B cell (primary cell): ENCODE measurements at regions not wholly inside any gene's neighbourhood (a gene's known extent, or its start where the extent isn't known, plus 50 kb on each side); places are given as distances from the start of the nearest gene placed in this dataset.

Experiments
- ATAC-seq: fragments of 200-7000 bp; cut with Tn5 transposase; one replicate; pipeline ENCODE4 v1.10.0; 2021; ENCODE audit warnings: low read depth, mild to moderate bottlenecking, moderate number of reproducible peaks, moderate library complexity
- CTCF ChIA-PET: fragments of 350-600 bp; sonication (Branson Sonifier 250); formaldehyde crosslinking; loops from one replicate; lab custom pipeline; 2021; ENCODE audit warnings: antibody characterized with exemption, inconsistent platforms; lab: Charles Lee
- POLR2A ChIA-PET: fragments of 350-600 bp; sonication (Branson Sonifier 250); formaldehyde crosslinking; loops from one replicate; lab custom pipeline; 2021; ENCODE audit warnings: antibody characterized with exemption; lab: Charles Lee
- DNase-seq: peaks from one replicate; pipeline ENCODE4 v3.0.0; 2013
- H2AFZ ChIP-seq: 2 replicates; pipeline ENCODE4 v1.6.1; 2012; ENCODE audit warnings: mild to moderate bottlenecking, low read depth, low read length; ENCODE audit not compliant: insufficient read depth, poor library complexity, severe bottlenecking
- H3K27ac ChIP-seq, 2 donors: 1 replicate in 1 of 2; 2 replicates in 1 of 2; pipeline ENCODE4 v1.5.1; 2012 to 2013; ENCODE audit warnings: low read length in 2 of 2, mild to moderate bottlenecking in 2 of 2, moderate library complexity in 1 of 2
- H3K27me3 ChIP-seq, 4 experiments: fragments of 200-600 bp in 1 of 4; sonication (generic) in 1 of 4; replicated peaks in 1 of 4; 1 replicate in 2 of 4; 2 replicates in 2 of 4; pipeline versions ENCODE4 v1.6.1 to v1.7.0; 2013 to 2016; ENCODE audit warnings: low read length in 3 of 4, mild to moderate bottlenecking in 2 of 4, mixed read lengths in 1 of 4, moderate library complexity in 1 of 4; ENCODE audit not compliant: insufficient read depth in 4 of 4, control insufficient read depth in 3 of 4; ENCODE audit errors: control extremely low read depth in 1 of 4
- H3K36me3 ChIP-seq, 2 experiments: replicated peaks in 1 of 2; 1 replicate in 1 of 2; 2 replicates in 1 of 2; pipeline versions ENCODE4 v1.6.1 to v1.7.1; 2013; ENCODE audit warnings: low read length in 1 of 2; ENCODE audit not compliant: insufficient read depth in 2 of 2, control insufficient read depth in 1 of 2; ENCODE audit errors: control extremely low read depth in 1 of 2, extremely low read depth in 1 of 2
- H3K4me1 ChIP-seq, 2 donors: fragments of 200-600 bp in 1 of 2; sonication (generic) in 1 of 2; 1 replicate in 1 of 2; 2 replicates in 1 of 2; pipeline versions ENCODE4 v1.5.1 to v1.6.1; 2013 to 2017; ENCODE audit warnings: low read length in 2 of 2; ENCODE audit not compliant: control insufficient read depth in 2 of 2, insufficient read depth in 2 of 2
- H3K4me2 ChIP-seq: replicated peaks from 2 replicates; pipeline ENCODE3; 2012; ENCODE audit warnings: mild to moderate bottlenecking, low read depth, low read length; ENCODE audit not compliant: poor library complexity, severe bottlenecking
- H3K4me3 ChIP-seq, 5 experiments: fragments of 200-600 bp in 1 of 5; sonication (generic) in 1 of 5; 1 replicate in 3 of 5; 2 replicates in 2 of 5; pipeline versions ENCODE4 v1.5.1 to v1.7.0; 2011 to 2016; ENCODE audit warnings: low read length in 4 of 5, mild to moderate bottlenecking in 4 of 5, low read depth in 2 of 5, control low read depth in 1 of 5, moderate library complexity in 1 of 5; ENCODE audit not compliant: insufficient read depth in 1 of 5; ENCODE audit errors: control extremely low read depth in 1 of 5, extremely low read depth in 1 of 5
- H3K79me2 ChIP-seq: fragments of 200-600 bp; sonication (generic); one replicate; pipeline ENCODE4 v1.6.0; 2016; ENCODE audit warnings: low read length; ENCODE audit not compliant: control insufficient read depth, insufficient read depth
- H3K9ac ChIP-seq: fragments of 200-600 bp; sonication (generic); 2 replicates; pipeline ENCODE4 v1.6.1; 2017; ENCODE audit warnings: mild to moderate bottlenecking, low read length, moderate library complexity
- H3K9me3 ChIP-seq, 3 donors: one replicate each; pipeline versions ENCODE4 v1.6.1 to v1.7.1; 2013; ENCODE audit warnings: low read length in 2 of 3; ENCODE audit not compliant: control insufficient read depth in 2 of 3, insufficient read depth in 1 of 3; ENCODE audit errors: control extremely low read depth in 1 of 3
- H4K20me1 ChIP-seq: 2 replicates; pipeline ENCODE4 v1.6.0; 2012; ENCODE audit warnings: mild to moderate bottlenecking, low read length; ENCODE audit not compliant: insufficient read depth, control insufficient read depth, poor library complexity, severe bottlenecking
- H3K27ac Mint-ChIP-seq: one replicate; pipeline ENCODE4 v1.8.0; 2021; ENCODE audit warnings: mixed read lengths
- H3K27me3 Mint-ChIP-seq: one replicate; pipeline ENCODE4 v1.8.0; 2021; ENCODE audit warnings: mixed read lengths
- H3K4me1 Mint-ChIP-seq: one replicate; pipeline ENCODE4 v1.8.0; 2021; ENCODE audit warnings: mixed read lengths
- H3K4me3 Mint-ChIP-seq: one replicate; pipeline ENCODE4 v1.8.0; 2021; ENCODE audit warnings: mixed read lengths
- H3K9me3 Mint-ChIP-seq: one replicate; pipeline ENCODE4 v1.8.0; 2022; ENCODE audit warnings: mixed read lengths; ENCODE audit not compliant: insufficient read depth
- CTCF ChIP-seq: fragments of 200-600 bp; IDR thresholded peaks from one replicate; pipeline ENCODE4 v1.8.0; 2022; ENCODE audit warnings: antibody characterized with exemption, mild to moderate bottlenecking
- EZH2 ChIP-seq: IDR thresholded peaks from 2 replicates; pipeline ENCODE4 v1.6.1; 2012; ENCODE audit warnings: borderline replicate concordance, low read depth, mild to moderate bottlenecking, moderate library complexity, low read length; ENCODE audit not compliant: insufficient read depth, poor library complexity, severe bottlenecking
- WGBS: methylation state at CpG from one replicate; pipeline ENCODE4 v1.1.5; 2013; ENCODE audit warnings: missing lambda C conversion rate; ENCODE audit not compliant: insufficient coverage; 5-methylcytosine and 5-hydroxymethylcytosine counted together
- intact Hi-C: fragments of 100-400 bp; cut with micrococcal nuclease; formaldehyde crosslinking; loops from one replicate; pipeline ENCODE4 v1.10.0; 2022

GRCh38 chr18:55918444-55918843, 330.5 kb upstream of the TCF4 start:
- 93% methylated on average over 4 of the region's 6 CpGs for WGBS
- intact Hi-C loops: no loop called here
- no peak overlapping the region for H3K4me3 ChIP-seq
- H3K9me3 ChIP-seq: peaks cover 0 to 4% (median 0%) of the 10 kb centered on the region in 3 donors
- no peak overlapping the region for H2AFZ ChIP-seq
- Mint-ChIP-seq H3K27ac (no peak overlapping the region), H3K9me3 (peaks cover 6% of the 10 kb centered on the region), H3K4me3 (no peak overlapping the region), H3K4me1 (no peaks in the 10 kb centered on the region), H3K27me3 (no peaks in the 10 kb centered on the region)
- ChIA-PET POLR2A (no interaction called here), CTCF (no interaction called here)
- no peak overlapping the region for H3K9ac ChIP-seq
- TF ChIP-seq EZH2 (no peak), CTCF (no peak)
- no peaks in the 10 kb centered on the region for H4K20me1 ChIP-seq
- H3K27me3 ChIP-seq: no peaks in the 10 kb centered on the region
- H3K27ac ChIP-seq: no peak overlapping the region
- no peaks in the 10 kb centered on the region for H3K36me3 ChIP-seq
- no peaks in the 10 kb centered on the region for H3K4me1 ChIP-seq
- DNase-seq (no peak), ATAC-seq (no peak)
- H3K79me2 ChIP-seq: no peaks in the 10 kb centered on the region
- H3K4me2 ChIP-seq: no peak overlapping the region

- Histone ChIP-seq H3K4me3 (no peak overlapping the region), H3K4me2 (no peak overlapping the region), H3K4me1 (peaks cover 4 to 7% of the 10 kb centered on the region in 2 donors), H3K79me2 (no peaks in the 10 kb centered on the region), H3K27ac (no peak overlapping the region), H2AFZ (no peak overlapping the region), H3K9me3 (peaks cover 0 to 4% (median 0%) of the 10 kb centered on the region in 3 donors), H3K27me3 (no peaks in the 10 kb centered on the region), H3K36me3 (no peaks in the 10 kb centered on the region), H4K20me1 (no peaks in the 10 kb centered on the region), H3K9ac (no peak overlapping the region)
- TF ChIP-seq EZH2: no peak
- TF ChIP-seq CTCF: no peak
- intact Hi-C loops: no loop called here
- H3K9me3 Mint-ChIP-seq: peaks cover 6% of the 10 kb centered on the region
- no CpG with 5 or more reads among the region's 5 CpGs for WGBS
- no peak overlapping the region for H3K27ac Mint-ChIP-seq
- no peak overlapping the region for H3K4me3 Mint-ChIP-seq
- ATAC-seq: no peak
- peaks cover 23% of the 10 kb centered on the region for H3K4me1 Mint-ChIP-seq
- DNase-seq: no peak
- H3K27me3 Mint-ChIP-seq: no peaks in the 10 kb centered on the region
- ChIA-PET POLR2A (no interaction called here), CTCF (interaction anchor here (1.2 kb wide), 1 partner anchor 9 kb away, joined by 3 read pairs; no protein-coding TSS in a partner anchor)
Observed at GRCh38 chr18:55912919-55913318, 324.9 kb upstream of the TCF4 start.
